ENCODE measurements at regions not wholly inside any gene's neighbourhood (a gene's known extent, or its start where the extent isn't known, plus 50 kb on each side); places are given as distances from the start of the nearest gene placed in this dataset.

GRCh38 chr20:43825581-43825980 lies 89.1 kb upstream of the TOX2 start:
- TF ChIP-seq CTCF (IDR thresholded peaks at IDR 0.05) = no peak
- TF ChIP-seq POLR2A (IDR thresholded peaks at IDR 0.05) = no peak
